B cell (primary cell): ENCODE measurements at regions not wholly inside any gene's neighbourhood (a gene's known extent, or its start where the extent isn't known, plus 50 kb on each side); places are given as distances from the start of the nearest gene placed in this dataset.

ENCODE experiments used
- CTCF ChIP-seq: fragments of 200-600 bp; IDR thresholded peaks from one replicate; pipeline ENCODE4 v1.8.0; 2022; ENCODE audit warnings: antibody characterized with exemption, mild to moderate bottlenecking
- EZH2 ChIP-seq: IDR thresholded peaks from 2 replicates; pipeline ENCODE4 v1.6.1; 2012; ENCODE audit warnings: borderline replicate concordance, low read depth, mild to moderate bottlenecking, moderate library complexity, low read length; ENCODE audit not compliant: insufficient read depth, poor library complexity, severe bottlenecking

- TF ChIP-seq EZH2 (no peak), CTCF (no peak)
Observed at GRCh38 chr3:68287101-68287500, 632.7 kb upstream of the SUCLG2 start.
